ENCODE measurements at regions not wholly inside any gene's neighbourhood (a gene's known extent, or its start where the extent isn't known, plus 50 kb on each side); places are given as distances from the start of the nearest gene placed in this dataset.

DNA sequence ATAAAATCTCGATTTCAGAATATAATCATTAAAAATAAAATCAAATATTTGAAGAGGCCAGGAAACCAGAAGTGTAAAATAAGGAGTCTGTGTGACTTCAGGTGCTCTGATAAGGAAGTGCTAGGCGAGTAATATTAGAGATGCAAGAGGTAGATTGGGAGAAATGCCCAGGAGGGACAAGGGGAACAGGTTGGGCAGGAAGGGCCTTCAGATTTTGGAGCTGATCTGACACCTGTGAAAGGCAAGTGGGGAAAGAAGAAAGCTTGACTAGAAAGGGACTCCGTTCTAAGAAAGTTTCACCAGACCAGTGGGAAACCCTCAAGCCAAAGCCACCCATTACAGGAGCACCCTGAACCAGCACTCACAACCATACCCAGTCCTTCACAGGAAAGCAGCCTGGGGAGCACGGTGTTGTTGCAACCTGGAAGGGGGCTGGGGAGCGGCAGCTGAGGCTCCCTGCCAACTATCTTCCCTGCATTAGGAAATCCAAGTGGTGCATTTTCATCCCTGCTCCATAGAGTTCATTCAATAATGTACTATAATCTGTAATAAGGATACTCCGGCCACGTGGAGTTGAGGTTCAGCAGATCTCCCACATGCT lies 57.5 kb upstream of the GREB1L start (continued):
- TF ChIP-seq, protein P1, sequence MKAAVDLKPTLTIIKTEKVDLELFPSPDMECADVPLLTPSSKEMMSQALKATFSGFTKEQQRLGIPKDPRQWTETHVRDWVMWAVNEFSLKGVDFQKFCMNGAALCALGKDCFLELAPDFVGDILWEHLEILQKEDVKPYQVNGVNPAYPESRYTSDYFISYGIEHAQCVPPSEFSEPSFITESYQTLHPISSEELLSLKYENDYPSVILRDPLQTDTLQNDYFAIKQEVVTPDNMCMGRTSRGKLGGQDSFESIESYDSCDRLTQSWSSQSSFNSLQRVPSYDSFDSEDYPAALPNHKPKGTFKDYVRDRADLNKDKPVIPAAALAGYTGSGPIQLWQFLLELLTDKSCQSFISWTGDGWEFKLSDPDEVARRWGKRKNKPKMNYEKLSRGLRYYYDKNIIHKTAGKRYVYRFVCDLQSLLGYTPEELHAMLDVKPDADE (IDR thresholded peaks at IDR 0.05): no peak
- TF ChIP-seq EZH2 (IDR thresholded peaks at IDR 0.05; ENCODE audit: low read depth, unreplicated experiment) (no peak), JUNB (IDR thresholded peaks at IDR 0.05; ENCODE audit: unreplicated experiment) (no peak), ZNF331 (CRISPR knock-in tag; IDR thresholded peaks at IDR 0.05; ENCODE audit: low read depth) (no peak), CREB1 (CRISPR knock-in tag; IDR thresholded peaks at IDR 0.05; ENCODE audit: low read depth) (no peak), NANOG (IDR thresholded peaks at IDR 0.05; ENCODE audit: borderline replicate concordance) (no peak)
- TF ChIP-seq, protein P2, sequence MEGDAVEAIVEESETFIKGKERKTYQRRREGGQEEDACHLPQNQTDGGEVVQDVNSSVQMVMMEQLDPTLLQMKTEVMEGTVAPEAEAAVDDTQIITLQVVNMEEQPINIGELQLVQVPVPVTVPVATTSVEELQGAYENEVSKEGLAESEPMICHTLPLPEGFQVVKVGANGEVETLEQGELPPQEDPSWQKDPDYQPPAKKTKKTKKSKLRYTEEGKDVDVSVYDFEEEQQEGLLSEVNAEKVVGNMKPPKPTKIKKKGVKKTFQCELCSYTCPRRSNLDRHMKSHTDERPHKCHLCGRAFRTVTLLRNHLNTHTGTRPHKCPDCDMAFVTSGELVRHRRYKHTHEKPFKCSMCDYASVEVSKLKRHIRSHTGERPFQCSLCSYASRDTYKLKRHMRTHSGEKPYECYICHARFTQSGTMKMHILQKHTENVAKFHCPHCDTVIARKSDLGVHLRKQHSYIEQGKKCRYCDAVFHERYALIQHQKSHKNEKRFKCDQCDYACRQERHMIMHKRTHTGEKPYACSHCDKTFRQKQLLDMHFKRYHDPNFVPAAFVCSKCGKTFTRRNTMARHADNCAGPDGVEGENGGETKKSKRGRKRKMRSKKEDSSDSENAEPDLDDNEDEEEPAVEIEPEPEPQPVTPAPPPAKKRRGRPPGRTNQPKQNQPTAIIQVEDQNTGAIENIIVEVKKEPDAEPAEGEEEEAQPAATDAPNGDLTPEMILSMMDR (conservative IDR thresholded peaks at IDR 0.05; ENCODE audit: low read depth in 2 of 2): no peak
- TF ChIP-seq, protein P3, sequence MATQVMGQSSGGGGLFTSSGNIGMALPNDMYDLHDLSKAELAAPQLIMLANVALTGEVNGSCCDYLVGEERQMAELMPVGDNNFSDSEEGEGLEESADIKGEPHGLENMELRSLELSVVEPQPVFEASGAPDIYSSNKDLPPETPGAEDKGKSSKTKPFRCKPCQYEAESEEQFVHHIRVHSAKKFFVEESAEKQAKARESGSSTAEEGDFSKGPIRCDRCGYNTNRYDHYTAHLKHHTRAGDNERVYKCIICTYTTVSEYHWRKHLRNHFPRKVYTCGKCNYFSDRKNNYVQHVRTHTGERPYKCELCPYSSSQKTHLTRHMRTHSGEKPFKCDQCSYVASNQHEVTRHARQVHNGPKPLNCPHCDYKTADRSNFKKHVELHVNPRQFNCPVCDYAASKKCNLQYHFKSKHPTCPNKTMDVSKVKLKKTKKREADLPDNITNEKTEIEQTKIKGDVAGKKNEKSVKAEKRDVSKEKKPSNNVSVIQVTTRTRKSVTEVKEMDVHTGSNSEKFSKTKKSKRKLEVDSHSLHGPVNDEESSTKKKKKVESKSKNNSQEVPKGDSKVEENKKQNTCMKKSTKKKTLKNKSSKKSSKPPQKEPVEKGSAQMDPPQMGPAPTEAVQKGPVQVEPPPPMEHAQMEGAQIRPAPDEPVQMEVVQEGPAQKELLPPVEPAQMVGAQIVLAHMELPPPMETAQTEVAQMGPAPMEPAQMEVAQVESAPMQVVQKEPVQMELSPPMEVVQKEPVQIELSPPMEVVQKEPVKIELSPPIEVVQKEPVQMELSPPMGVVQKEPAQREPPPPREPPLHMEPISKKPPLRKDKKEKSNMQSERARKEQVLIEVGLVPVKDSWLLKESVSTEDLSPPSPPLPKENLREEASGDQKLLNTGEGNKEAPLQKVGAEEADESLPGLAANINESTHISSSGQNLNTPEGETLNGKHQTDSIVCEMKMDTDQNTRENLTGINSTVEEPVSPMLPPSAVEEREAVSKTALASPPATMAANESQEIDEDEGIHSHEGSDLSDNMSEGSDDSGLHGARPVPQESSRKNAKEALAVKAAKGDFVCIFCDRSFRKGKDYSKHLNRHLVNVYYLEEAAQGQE (IDR thresholded peaks at IDR 0.05; ENCODE audit: unreplicated experiment): no peak

DNA sequence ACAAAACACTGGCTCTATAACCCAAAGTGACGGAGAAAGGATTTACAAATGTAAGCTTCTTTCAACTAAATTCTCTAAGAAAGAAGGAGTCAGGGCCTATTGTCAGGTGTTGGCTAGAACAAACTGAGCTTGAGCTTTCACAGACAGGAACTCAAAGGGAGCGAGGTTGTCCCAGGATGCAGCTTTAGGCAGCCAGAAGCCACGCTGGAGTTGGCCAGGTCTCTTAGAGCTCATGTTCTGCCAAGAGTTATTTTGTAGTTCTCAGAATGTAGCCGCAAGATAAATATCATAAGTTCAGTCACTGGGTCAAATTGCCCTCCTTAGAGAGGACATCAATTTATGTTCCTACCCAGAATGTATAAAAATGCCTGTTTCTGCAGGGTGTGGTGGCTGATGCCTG lies 54.1 kb upstream of the GREB1L start:
- Histone ChIP-seq H3K4me2 (no peak overlapping the region), H3K36me3 (ENCODE audit: insufficient read depth) (no peaks in the 10 kb centered on the region), H3K9me2 (ENCODE audit: insufficient read depth) (no peaks in the 10 kb centered on the region), H3K4me3 (no peak overlapping the region), H2AFZ (no peak overlapping the region), H3K27me3 (ENCODE audit: insufficient read depth) (no peaks in the 10 kb centered on the region), H3F3A (replicated peaks; ENCODE audit: low read depth) (no peaks in the 10 kb centered on the region), H4K20me1 (replicated peaks; ENCODE audit: insufficient read depth) (no peaks in the 10 kb centered on the region), H3K27ac (ENCODE audit: low read depth) (no peak overlapping the region), H3K79me2 (replicated peaks; ENCODE audit: insufficient read depth) (no peaks in the 10 kb centered on the region), H3K4me1 (ENCODE audit: insufficient read depth) (no peaks in the 10 kb centered on the region)
- ATAC-seq: no peak
- no peak for DNase-seq (ENCODE audit: low spot score)
- Mint-ChIP-seq H3K27me3 (ENCODE audit: insufficient read depth, low read depth, poor library complexity) (no peaks in the 10 kb centered on the region), H3K36me3 (ENCODE audit: low read depth) (no peaks in the 10 kb centered on the region), H3K27ac (no peak overlapping the region), H3K9me3 (no peaks in the 10 kb centered on the region), H3K4me3 (no peak overlapping the region), H3K4me1 (no peaks in the 10 kb centered on the region)
- TF ChIP-seq JUNB (IDR thresholded peaks at IDR 0.05; ENCODE audit: unreplicated experiment) (no peak), POLR2AphosphoS5 (IDR thresholded peaks at IDR 0.05; ENCODE audit: low read depth) (no peak), CREB1 (CRISPR knock-in tag; IDR thresholded peaks at IDR 0.05; ENCODE audit: low read depth) (no peak), ZNF114 (CRISPR knock-in tag; IDR thresholded peaks at IDR 0.05) (no peak), EZH2phosphoT487 (IDR thresholded peaks at IDR 0.05; ENCODE audit: unreplicated experiment) (no peak), ZNF331 (CRISPR knock-in tag; IDR thresholded peaks at IDR 0.05; ENCODE audit: low read depth) (no peak), STAT1 (IDR thresholded peaks at IDR 0.05; ENCODE audit: unreplicated experiment) (no peak)
- TF ChIP-seq, protein P2 (conservative IDR thresholded peaks at IDR 0.05; ENCODE audit: low read depth in 2 of 2): no peak
- TF ChIP-seq, protein P3 (IDR thresholded peaks at IDR 0.05; ENCODE audit: unreplicated experiment): no peak
- TF ChIP-seq, protein P1 (IDR thresholded peaks at IDR 0.05): no peak

Data from GM23338 (cell line).